Activated CD4-positive, alpha-beta T cell treated with anti-CD3 and anti-CD28 coated beads, Interleukin-2, amount 10 ng/mL, durations not matched to agents 7 days and 5 days (primary cell): ENCODE measurements at regions not wholly inside any gene's neighbourhood (a gene's known extent, or its start where the extent isn't known, plus 50 kb on each side); places are given as distances from the start of the nearest gene placed in this dataset.
"Not testable (repeated sequence)": the region's sequence is repeated elsewhere in the genome, so short reads cannot be mapped to it uniquely, and the experiment has no call there.

Source experiments
- CTCF ChIA-PET: fragments of 350-600 bp; sonication (Branson Sonifier 250); formaldehyde crosslinking; loops from one replicate; lab custom pipeline; 2021; ENCODE audit warnings: antibody characterized with exemption; lab: Charles Lee
- POLR2A ChIA-PET: fragments of 350-600 bp; sonication (Branson Sonifier 250); formaldehyde crosslinking; loops from one replicate; lab custom pipeline; 2021; ENCODE audit warnings: antibody characterized with exemption; lab: Charles Lee
- DNase-seq: peaks from one replicate; pipeline ENCODE4 v3.0.0-alpha.2; 2020
- H3K27ac Mint-ChIP-seq: one replicate; pipeline ENCODE4 v1.8.0; 2021; ENCODE audit warnings: mild to moderate bottlenecking, moderate library complexity, mixed read lengths
- H3K27me3 Mint-ChIP-seq: one replicate; pipeline ENCODE4 v1.8.0; 2021; ENCODE audit warnings: mixed read lengths
- H3K36me3 Mint-ChIP-seq: one replicate; pipeline ENCODE4 v1.8.0; 2021; ENCODE audit warnings: low read depth, mixed read lengths
- H3K4me1 Mint-ChIP-seq: one replicate; pipeline ENCODE4 v1.8.0; 2021; ENCODE audit warnings: mixed read lengths
- H3K4me3 Mint-ChIP-seq: one replicate; pipeline ENCODE4 v1.8.0; 2021; ENCODE audit warnings: mild to moderate bottlenecking, moderate library complexity, mixed read lengths
- H3K9me3 Mint-ChIP-seq: one replicate; pipeline ENCODE4 v1.8.0; 2021; ENCODE audit warnings: mixed read lengths

GRCh38 chr13:55571237-55571867 is 1569.4 kb upstream of the PRR20A start:
- no peak overlapping the region for H3K27ac Mint-ChIP-seq
- ChIA-PET POLR2A (no interaction called here), CTCF (no interaction called here)
- peaks cover 6% of the 10 kb centered on the region for H3K9me3 Mint-ChIP-seq
- H3K27me3 Mint-ChIP-seq = no peaks in the 10 kb centered on the region
- no peak for DNase-seq
- H3K4me1 Mint-ChIP-seq = no peaks in the 10 kb centered on the region
- no peaks in the 10 kb centered on the region for H3K36me3 Mint-ChIP-seq
- no peak overlapping the region for H3K4me3 Mint-ChIP-seq

GRCh38 chr13:55572408-55572807 is 1568.3 kb upstream of the PRR20A start:
- no peak for DNase-seq
- H3K27me3 Mint-ChIP-seq = no peaks in the 10 kb centered on the region
- no peak overlapping the region for H3K4me3 Mint-ChIP-seq
- no peaks in the 10 kb centered on the region for H3K36me3 Mint-ChIP-seq
- peaks cover 6% of the 10 kb centered on the region for H3K9me3 Mint-ChIP-seq
- H3K27ac Mint-ChIP-seq = no peak overlapping the region
- CTCF ChIA-PET = no interaction called here
- H3K4me1 Mint-ChIP-seq = no peaks in the 10 kb centered on the region
- POLR2A ChIA-PET = no interaction called here

GRCh38 chr13:55572862-55573261 is 1567.9 kb upstream of the PRR20A start:
- H3K4me3 Mint-ChIP-seq = no peak overlapping the region
- CTCF ChIA-PET = no interaction called here
- H3K27ac Mint-ChIP-seq = no peak overlapping the region
- H3K9me3 Mint-ChIP-seq = peaks cover 8% of the 10 kb centered on the region
- no peaks in the 10 kb centered on the region for H3K36me3 Mint-ChIP-seq
- POLR2A ChIA-PET = no interaction called here
- no peaks in the 10 kb centered on the region for H3K27me3 Mint-ChIP-seq
- DNase-seq = no peak
- no peaks in the 10 kb centered on the region for H3K4me1 Mint-ChIP-seq

- DNase-seq = no peak
- POLR2A ChIA-PET = no interaction called here
- Mint-ChIP-seq H3K4me1 (no peaks in the 10 kb centered on the region), H3K27ac (no peak overlapping the region), H3K36me3 (no peaks in the 10 kb centered on the region), H3K27me3 (no peaks in the 10 kb centered on the region), H3K9me3 (peaks cover 8% of the 10 kb centered on the region), H3K4me3 (no peak overlapping the region)
- CTCF ChIA-PET = no interaction called here
These were observed 1567.2 kb upstream of the PRR20A start for GRCh38 chr13:55573565-55573964.

- Mint-ChIP-seq H3K4me1 (no peaks in the 10 kb centered on the region), H3K9me3 (peaks cover 10% of the 10 kb centered on the region), H3K27ac (no peak overlapping the region), H3K36me3 (no peaks in the 10 kb centered on the region), H3K27me3 (no peaks in the 10 kb centered on the region), H3K4me3 (no peak overlapping the region)
- POLR2A ChIA-PET = no interaction called here
- CTCF ChIA-PET = interaction anchor here (0.5 kb wide), 1 partner anchor 8 kb away, joined by 3 read pairs; no protein-coding TSS in a partner anchor
- no peak for DNase-seq
These were observed 1564.3 kb upstream of the PRR20A start for GRCh38 chr13:55576389-55576788.

- CTCF ChIA-PET = no interaction called here
- POLR2A ChIA-PET = no interaction called here
- H3K27me3 Mint-ChIP-seq = no peaks in the 10 kb centered on the region
These were observed 1563.5 kb upstream of the PRR20A start for GRCh38 chr13:55577082-55577846.

GRCh38 chr13:55577847-55578210 is 1562.9 kb upstream of the PRR20A start:
- Mint-ChIP-seq H3K9me3 (peaks cover 10% of the 10 kb centered on the region), H3K4me3 (no peak overlapping the region), H3K27ac (no peak overlapping the region), H3K27me3 (no peaks in the 10 kb centered on the region), H3K36me3 (no peaks in the 10 kb centered on the region), H3K4me1 (no peaks in the 10 kb centered on the region)
- ChIA-PET POLR2A (no interaction called here), CTCF (no interaction called here)
- no peak for DNase-seq

More at GRCh38 chr13:55577082-55577846, 1563.5 kb upstream of the PRR20A start:
- no peaks in the 10 kb centered on the region for H3K36me3 Mint-ChIP-seq
- peaks cover 10% of the 10 kb centered on the region for H3K9me3 Mint-ChIP-seq
- H3K4me3 Mint-ChIP-seq = no peak overlapping the region
- H3K27ac Mint-ChIP-seq = no peak overlapping the region
- H3K4me1 Mint-ChIP-seq = no peaks in the 10 kb centered on the region
- DNase-seq = no peak

- H3K4me1 Mint-ChIP-seq, H3K27ac Mint-ChIP-seq, H3K36me3 Mint-ChIP-seq, H3K4me3 Mint-ChIP-seq, POLR2A ChIA-PET, H3K27me3 Mint-ChIP-seq, DNase-seq, CTCF ChIA-PET: not testable (repeated sequence)
- peaks cover 17% of the 10 kb centered on the region for H3K9me3 Mint-ChIP-seq
These were observed 1558.4 kb upstream of the PRR20A start for GRCh38 chr13:55582294-55582693.

- Mint-ChIP-seq H3K4me3 (no peak overlapping the region), H3K27ac (no peak overlapping the region), H3K27me3 (no peaks in the 10 kb centered on the region), H3K36me3 (no peaks in the 10 kb centered on the region), H3K4me1 (no peaks in the 10 kb centered on the region), H3K9me3 (peaks cover 14% of the 10 kb centered on the region)
- no peak for DNase-seq
- ChIA-PET POLR2A (no interaction called here), CTCF (interaction anchor here (0.6 kb wide), 1 partner anchor 8 kb away, joined by 3 read pairs; no protein-coding TSS in a partner anchor)
These were observed 1556.6 kb upstream of the PRR20A start for GRCh38 chr13:55583953-55584593.

- CTCF ChIA-PET = no interaction called here
- Mint-ChIP-seq H3K9me3 (peaks cover 2% of the 10 kb centered on the region), H3K27ac (no peak overlapping the region), H3K4me1 (no peaks in the 10 kb centered on the region), H3K4me3 (no peak overlapping the region), H3K36me3 (no peaks in the 10 kb centered on the region), H3K27me3 (no peaks in the 10 kb centered on the region)
- POLR2A ChIA-PET = no interaction called here
- DNase-seq = no peak
These were observed 1537.9 kb upstream of the PRR20A start for GRCh38 chr13:55602784-55603183.

- POLR2A ChIA-PET = no interaction called here
- no peaks in the 10 kb centered on the region for H3K36me3 Mint-ChIP-seq
- no peak overlapping the region for H3K4me3 Mint-ChIP-seq
- DNase-seq = no peak
- CTCF ChIA-PET = no interaction called here
- H3K9me3 Mint-ChIP-seq = no peaks in the 10 kb centered on the region
- H3K27ac Mint-ChIP-seq = no peak overlapping the region
- H3K4me1 Mint-ChIP-seq = no peaks in the 10 kb centered on the region
- no peaks in the 10 kb centered on the region for H3K27me3 Mint-ChIP-seq
These were observed 1534.6 kb upstream of the PRR20A start for GRCh38 chr13:55606045-55606665.

GRCh38 chr13:55613429-55614187 is 1527.1 kb upstream of the PRR20A start:
- no peak overlapping the region for H3K4me3 Mint-ChIP-seq
- H3K36me3 Mint-ChIP-seq = no peaks in the 10 kb centered on the region
- POLR2A ChIA-PET = no interaction called here
- peaks cover 4% of the 10 kb centered on the region for H3K9me3 Mint-ChIP-seq
- no peak overlapping the region for H3K27ac Mint-ChIP-seq
- no peak for DNase-seq
- H3K27me3 Mint-ChIP-seq = no peaks in the 10 kb centered on the region
- CTCF ChIA-PET = no interaction called here
- no peaks in the 10 kb centered on the region for H3K4me1 Mint-ChIP-seq
